ENCODE measurements at regions not wholly inside any gene's neighbourhood (a gene's known extent, or its start where the extent isn't known, plus 50 kb on each side); places are given as distances from the start of the nearest gene placed in this dataset.
A peak's percentile ranks its signal among the peaks of the same experiment; 100 is the strongest.

- DNase-seq, result no peak
These were observed 53.1 kb upstream of the TRIM67 start for GRCh38 chr1:231108516-231109302.

DNA sequence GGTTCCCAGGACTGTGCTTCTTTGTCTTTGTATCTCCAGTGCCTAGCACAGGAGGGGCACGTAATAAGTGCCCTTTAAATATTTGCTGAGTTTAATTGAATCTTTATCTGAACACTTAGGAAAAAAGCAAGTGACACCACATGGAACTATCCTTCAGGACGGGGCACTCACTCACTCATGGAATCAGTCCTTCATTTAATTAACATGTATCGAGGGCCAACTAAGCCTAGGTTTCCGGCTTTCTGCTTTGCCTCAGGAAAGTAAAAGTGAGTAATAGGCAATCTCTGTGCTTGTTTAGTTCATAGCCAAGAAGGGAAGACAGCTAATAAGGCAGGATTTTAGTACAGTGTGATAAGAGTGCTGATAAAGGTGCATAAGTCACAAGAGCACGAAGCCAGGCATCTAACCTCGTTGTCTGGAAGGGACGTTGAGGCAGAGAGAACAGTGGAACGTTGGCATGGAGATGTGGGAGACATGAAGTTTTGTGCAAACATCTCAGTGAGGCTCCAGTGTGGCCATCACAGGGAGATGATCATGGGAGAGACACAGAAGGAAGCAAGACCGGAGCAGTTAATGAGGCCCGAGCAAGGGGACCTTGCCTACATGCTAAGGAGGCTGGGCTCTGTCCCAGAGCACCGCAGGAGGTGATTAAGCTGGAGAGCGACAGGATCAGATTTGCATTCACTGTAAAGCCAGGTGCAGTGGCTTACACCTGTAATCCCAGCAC, 54.1 kb upstream of the TRIM67 start:
- peak; percentile 8 for DNase-seq

DNA sequence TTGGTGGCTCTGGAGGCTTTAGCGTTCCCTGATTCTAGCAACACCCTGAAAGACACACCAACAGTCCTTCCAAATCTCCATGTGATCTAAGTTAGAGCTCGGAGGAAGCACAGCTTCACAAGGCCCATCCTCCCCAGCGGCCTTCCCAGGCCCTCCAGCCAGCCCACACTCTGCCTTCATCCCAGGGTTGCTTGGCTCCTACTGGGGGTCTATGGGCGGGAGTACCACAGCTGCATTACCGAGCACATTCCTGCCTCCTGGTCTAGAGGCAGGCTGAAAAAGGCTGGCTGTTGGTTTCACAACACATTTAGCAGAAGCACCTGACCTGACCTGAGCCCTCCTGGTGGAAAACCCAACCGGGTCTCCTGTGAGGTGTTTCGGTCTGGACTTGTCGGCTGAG, 54.7 kb upstream of the TRIM67 start:
- no peak for DNase-seq

GRCh38 chr1:231106347-231106746, 55.5 kb upstream of the TRIM67 start:
- peak; percentile 91 for DNase-seq

GRCh38 chr1:231104917-231105316, 56.9 kb upstream of the TRIM67 start:
- DNase-seq, result no peak

DNA sequence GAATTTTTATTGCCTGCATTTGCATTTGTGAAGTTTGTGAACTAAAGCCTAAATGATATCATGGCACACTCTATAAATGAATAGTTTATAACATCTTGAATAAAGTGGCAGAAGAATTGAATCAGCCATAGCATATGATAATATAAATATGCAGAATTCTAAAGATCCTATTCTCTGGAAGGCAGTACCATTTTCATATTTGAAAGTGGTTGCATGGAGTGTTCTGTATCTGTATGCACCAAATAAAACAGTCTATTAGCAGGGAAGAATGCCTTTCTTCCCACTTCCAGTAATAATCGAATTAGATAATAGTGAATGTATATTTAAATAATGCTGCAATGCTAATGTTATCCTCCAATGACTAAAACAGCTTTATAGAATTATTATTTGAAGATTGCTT, 57.9 kb upstream of the TRIM67 start:
- DNase-seq, result no peak

DNA sequence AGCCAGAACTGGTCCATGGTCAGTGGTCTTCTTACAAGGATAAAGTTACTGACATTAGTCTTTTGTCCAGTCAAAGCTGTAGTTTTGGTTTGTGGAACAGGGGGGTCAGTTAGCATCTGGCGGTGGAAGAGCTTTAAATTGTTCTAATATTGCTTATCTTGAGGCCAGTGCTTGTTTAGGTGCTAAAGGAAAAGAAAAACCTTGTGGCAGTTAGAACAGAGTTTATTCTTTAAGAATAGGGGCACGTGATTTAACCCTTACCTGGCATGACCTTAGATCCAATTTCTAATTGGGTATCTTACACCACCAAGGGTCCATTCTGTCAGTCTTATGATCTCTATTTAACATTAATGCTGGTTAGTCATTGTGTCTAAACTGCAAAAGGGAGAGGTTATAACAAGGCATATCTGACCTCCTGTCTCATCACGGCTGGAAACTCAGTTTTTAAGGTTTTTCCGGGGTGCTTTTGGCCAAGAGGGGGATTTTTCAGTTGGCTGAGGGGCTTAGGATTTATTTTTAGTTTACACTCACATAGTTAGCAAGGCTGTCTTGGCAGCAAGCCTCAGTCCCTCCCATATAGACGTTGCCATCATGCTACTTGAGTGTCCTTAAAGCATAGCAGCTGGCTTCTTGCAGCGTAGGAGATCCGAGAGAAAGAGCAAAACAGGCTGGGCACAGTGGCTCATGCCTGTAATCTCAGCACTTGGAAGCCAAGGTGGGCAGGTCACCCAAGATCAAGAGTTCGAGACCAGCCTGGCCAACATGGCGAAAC, 60.1 kb upstream of the FAM89A start:
- DNase-seq, result no peak

- DNase-seq, result no peak
These were observed 59.3 kb upstream of the FAM89A start for GRCh38 chr1:231099311-231099710.

DNA sequence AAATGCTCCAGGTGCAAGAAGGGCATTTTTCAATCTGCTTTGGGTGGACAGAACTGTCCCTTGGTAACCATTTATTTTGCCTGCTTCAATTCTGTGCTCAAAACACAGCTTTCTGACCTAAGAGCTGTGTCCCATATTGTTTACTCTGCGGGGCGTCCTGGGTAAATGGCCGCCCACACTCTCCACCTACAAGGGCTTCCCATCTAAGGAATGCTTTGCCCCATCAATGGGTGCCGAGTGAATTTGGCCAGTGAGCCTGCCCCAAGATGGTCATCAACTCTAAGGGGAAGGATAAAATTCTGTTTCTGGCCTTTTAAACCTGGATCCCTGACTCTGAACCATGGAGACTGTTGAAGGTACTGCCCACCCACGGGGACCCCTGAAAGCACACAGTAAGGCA, 55.5 kb upstream of the FAM89A start:
- no peak for DNase-seq

GRCh38 chr1:231094421-231094820, 54.4 kb upstream of the FAM89A start:
- DNase-seq, result no peak

DNA sequence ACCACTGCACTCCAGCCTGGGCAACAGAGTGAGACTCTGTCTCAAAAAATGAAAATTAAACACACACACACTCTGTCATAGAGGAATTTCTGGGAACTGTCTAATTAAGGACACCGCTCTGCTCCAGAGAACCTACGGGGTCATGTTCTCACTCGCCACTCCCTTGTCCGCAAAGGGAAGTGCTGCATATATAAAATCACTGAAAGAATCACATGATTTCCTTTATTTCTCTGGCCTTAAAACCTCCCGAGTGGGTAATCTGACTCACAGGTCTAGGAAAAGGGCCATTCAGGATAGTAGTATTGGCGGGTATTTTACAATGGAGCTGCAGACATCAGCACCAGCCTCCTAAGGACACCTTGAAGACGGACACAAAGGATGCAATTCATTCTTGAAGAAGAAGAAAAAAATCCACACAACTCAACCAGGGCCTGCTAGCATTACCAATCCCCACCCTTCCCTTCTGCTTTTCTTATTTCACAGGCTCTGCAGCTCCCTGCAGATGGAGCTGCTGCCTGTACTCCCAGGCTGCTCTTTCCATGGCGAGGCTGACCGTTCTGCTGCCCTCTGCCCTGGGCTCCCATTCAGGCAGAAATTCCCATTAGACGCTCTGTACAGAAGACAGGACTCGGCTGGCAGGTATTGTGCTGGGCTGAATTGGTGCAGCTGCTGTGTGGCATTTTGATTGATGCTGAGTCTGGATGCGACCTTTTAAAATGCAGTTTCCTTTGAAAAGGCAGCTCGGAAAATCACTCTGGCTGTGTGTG, 53.3 kb upstream of the FAM89A start:
- DNase-seq, result no peak

DNA sequence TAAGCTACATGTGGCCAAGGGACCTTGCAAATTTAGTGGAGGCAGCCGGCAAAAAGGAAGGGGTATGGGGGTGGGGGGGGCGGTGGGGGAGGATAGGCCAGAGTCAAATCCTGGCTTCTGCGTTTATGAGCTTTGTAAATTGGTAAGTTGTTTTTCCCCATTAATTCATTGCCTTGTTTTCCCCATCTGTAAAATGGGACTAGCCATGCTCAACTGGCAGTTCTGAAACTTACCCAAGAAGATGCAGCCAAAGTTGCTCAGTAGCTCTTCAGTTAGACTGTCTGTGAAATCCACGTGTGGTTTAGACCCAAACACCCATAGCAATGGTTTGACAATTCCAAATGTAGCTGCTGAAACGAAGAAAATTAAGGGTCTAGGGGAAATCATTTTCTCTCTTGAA, 52.3 kb upstream of the FAM89A start:
- DNase-seq, result no peak

GRCh38 chr1:231091831-231092301, 51.8 kb upstream of the FAM89A start:
- peak; percentile 29 for DNase-seq

DNA sequence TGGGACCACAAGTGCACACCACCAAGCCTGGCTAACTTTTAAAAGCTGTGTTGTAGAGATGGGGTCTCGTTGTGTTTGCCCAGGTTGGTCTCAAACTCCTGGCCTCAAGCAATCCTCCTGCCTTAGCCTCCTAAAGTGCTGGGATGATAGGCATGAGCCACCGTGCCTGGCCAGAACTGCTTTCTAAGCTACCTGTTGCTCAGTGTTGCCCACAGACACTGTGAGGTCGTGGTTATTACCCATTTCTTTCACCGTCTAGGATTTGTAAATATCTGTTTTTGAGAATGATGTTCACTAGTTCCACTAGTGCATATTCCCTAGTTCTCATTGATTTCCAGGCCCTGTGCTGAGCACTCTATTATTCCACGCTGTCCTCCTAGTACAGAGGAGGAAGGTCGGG, 51.4 kb upstream of the FAM89A start:
- no peak for DNase-seq
